ENCODE measurements at regions not wholly inside any gene's neighbourhood (a gene's known extent, or its start where the extent isn't known, plus 50 kb on each side); places are given as distances from the start of the nearest gene placed in this dataset.

DNA sequence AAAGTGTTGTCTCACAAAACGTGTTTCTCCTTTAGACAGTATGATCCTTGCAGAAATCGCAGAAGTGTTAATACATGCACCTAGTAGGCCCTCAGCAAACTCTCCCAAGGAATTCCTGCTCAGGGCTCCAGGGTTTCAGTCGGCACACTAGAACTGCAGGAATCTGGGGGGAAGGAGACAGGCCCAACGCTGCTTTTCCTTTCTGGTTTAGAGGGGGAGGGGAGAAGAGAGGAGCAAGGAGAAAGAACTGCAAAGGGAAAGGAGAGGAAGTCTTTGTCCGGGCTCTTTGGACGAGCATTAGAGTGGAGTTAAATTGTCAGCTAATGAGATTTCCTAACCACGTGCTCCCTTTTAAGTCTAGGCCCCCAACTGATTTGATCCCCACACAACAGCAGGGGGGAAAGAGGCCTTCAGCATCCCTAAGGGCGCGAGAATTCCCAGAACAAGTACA lies 103.7 kb upstream of the SOD1 start:
- TF ChIP-seq, protein P1, sequence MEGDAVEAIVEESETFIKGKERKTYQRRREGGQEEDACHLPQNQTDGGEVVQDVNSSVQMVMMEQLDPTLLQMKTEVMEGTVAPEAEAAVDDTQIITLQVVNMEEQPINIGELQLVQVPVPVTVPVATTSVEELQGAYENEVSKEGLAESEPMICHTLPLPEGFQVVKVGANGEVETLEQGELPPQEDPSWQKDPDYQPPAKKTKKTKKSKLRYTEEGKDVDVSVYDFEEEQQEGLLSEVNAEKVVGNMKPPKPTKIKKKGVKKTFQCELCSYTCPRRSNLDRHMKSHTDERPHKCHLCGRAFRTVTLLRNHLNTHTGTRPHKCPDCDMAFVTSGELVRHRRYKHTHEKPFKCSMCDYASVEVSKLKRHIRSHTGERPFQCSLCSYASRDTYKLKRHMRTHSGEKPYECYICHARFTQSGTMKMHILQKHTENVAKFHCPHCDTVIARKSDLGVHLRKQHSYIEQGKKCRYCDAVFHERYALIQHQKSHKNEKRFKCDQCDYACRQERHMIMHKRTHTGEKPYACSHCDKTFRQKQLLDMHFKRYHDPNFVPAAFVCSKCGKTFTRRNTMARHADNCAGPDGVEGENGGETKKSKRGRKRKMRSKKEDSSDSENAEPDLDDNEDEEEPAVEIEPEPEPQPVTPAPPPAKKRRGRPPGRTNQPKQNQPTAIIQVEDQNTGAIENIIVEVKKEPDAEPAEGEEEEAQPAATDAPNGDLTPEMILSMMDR (IDR thresholded peaks at IDR 0.05; ENCODE audit: low read depth, low read length, poor library complexity, severe bottlenecking), result no peak
- H3K79me2 ChIP-seq (ENCODE audit: control insufficient read depth, low read length), result peaks cover 44% of the 10 kb centered on the region
- H3K27ac ChIP-seq (ENCODE audit: low read depth, low read length), result no peak overlapping the region
- H3K4me2 ChIP-seq (ENCODE audit: low read length), result no peak overlapping the region
- H4K20me1 ChIP-seq (ENCODE audit: control insufficient read depth, insufficient read depth, low read depth, low read length), result no peaks in the 10 kb centered on the region
- peaks cover 5% of the 10 kb centered on the region; the same call in 1 of the 2 replicates for H3F3A ChIP-seq (ENCODE audit: control insufficient read depth, insufficient read depth)
- peaks cover 8% of the 10 kb centered on the region for H3K27me3 ChIP-seq (ENCODE audit: control insufficient read depth, low read length)
- no peaks in the 10 kb centered on the region for H3K9me2 ChIP-seq (replicated peaks; ENCODE audit: control insufficient read depth, low read length)
- no peak overlapping the region for H3K4me3 ChIP-seq (ENCODE audit: low read length)
- H3K36me3 ChIP-seq (ENCODE audit: control insufficient read depth, low read length), result peaks cover 8% of the 10 kb centered on the region
- peaks cover 24% of the 10 kb centered on the region for H3K4me1 ChIP-seq (ENCODE audit: control insufficient read depth, low read length)
- no peaks in the 10 kb centered on the region for H3K9me3 ChIP-seq (ENCODE audit: control insufficient read depth, insufficient read depth, low read length)

DNA sequence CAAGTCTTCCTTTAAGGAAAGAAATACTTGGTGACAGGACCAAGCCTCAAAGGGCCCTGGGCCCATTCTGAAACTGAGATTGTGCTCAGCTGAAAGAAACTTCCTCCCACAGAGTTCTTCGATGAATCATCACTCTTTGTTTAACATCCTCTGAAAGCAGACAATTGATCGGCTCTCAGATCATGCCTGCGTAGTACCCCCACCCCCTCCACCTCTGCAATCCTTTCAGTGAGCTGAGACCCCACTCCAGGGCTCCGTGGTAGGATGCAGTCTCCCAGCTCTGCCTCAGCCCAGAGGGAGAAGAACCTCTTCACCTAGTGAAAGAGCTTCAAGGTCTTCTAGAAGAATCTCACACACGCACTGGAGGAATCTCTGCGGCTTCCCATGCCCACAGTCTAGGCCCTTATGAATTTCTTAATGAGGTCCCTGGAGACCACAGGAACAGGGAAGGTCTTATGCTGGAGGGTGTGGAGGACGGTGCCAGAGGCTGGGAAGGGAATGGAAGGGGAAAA lies 104.9 kb upstream of the SOD1 start:
- peaks cover 32% of the 10 kb centered on the region for H3K79me2 ChIP-seq (ENCODE audit: control insufficient read depth, low read length)
- H3K4me1 ChIP-seq (ENCODE audit: control insufficient read depth, low read length), result peaks cover 15% of the 10 kb centered on the region
- H3K36me3 ChIP-seq (ENCODE audit: control insufficient read depth, low read length), result no peaks in the 10 kb centered on the region; the same call in 1 of the 2 replicates
- H4K20me1 ChIP-seq (ENCODE audit: control insufficient read depth, insufficient read depth, low read depth, low read length), result no peaks in the 10 kb centered on the region
- H3K9me2 ChIP-seq (replicated peaks; ENCODE audit: control insufficient read depth, low read length), result no peaks in the 10 kb centered on the region
- H3F3A ChIP-seq (ENCODE audit: control insufficient read depth, insufficient read depth), result peaks cover 5% of the 10 kb centered on the region; the same call in 1 of the 2 replicates
- no peak overlapping the region for H3K4me3 ChIP-seq (ENCODE audit: low read length)
- no peak overlapping the region for H3K4me2 ChIP-seq (ENCODE audit: low read length)
- TF ChIP-seq, protein P1 (IDR thresholded peaks at IDR 0.05; ENCODE audit: low read depth, low read length, poor library complexity, severe bottlenecking), result no peak
- no peak for TF ChIP-seq EZH2phosphoT487 (IDR thresholded peaks at IDR 0.05; ENCODE audit: borderline replicate concordance, low read length)
- H3K9me3 ChIP-seq (ENCODE audit: control insufficient read depth, insufficient read depth, low read length), result no peaks in the 10 kb centered on the region
- peaks cover 8% of the 10 kb centered on the region for H3K27me3 ChIP-seq (ENCODE audit: control insufficient read depth, low read length)
- no peak overlapping the region for H3K27ac ChIP-seq (ENCODE audit: low read depth, low read length)

DNA sequence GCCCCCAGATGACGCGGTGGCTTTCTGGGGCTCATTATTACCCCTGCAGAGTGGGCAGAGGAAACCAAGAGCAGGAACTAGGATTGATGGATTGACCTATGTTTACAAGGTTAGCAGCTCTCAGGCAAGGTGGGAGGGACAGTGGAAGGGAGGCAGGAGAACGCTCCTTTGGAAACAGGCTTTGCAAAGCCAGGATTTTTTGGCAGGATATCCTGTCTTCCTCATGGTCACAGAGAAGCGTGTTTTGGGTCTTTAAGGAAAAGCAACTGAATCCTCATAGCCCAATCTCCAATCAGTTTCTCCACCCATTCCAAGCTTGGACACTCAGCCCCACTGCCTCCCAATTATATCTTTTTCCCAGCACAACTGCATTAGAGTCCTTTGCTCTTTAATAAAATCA lies 105.6 kb upstream of the SOD1 start:
- Histone ChIP-seq H3K4me2 (ENCODE audit: low read length) (no peak overlapping the region), H3F3A (ENCODE audit: control insufficient read depth, insufficient read depth) (peaks cover 5% of the 10 kb centered on the region; the same call in 1 of the 2 replicates), H3K79me2 (ENCODE audit: control insufficient read depth, low read length) (peaks cover 32% of the 10 kb centered on the region), H3K27me3 (ENCODE audit: control insufficient read depth, low read length) (peaks cover 8% of the 10 kb centered on the region), H3K4me1 (ENCODE audit: control insufficient read depth, low read length) (peaks cover 15% of the 10 kb centered on the region), H3K4me3 (ENCODE audit: low read length) (no peak overlapping the region), H3K9me3 (ENCODE audit: control insufficient read depth, insufficient read depth, low read length) (no peaks in the 10 kb centered on the region), H3K36me3 (ENCODE audit: control insufficient read depth, low read length) (no peaks in the 10 kb centered on the region), H3K9me2 (replicated peaks; ENCODE audit: control insufficient read depth, low read length) (no peaks in the 10 kb centered on the region), H3K27ac (ENCODE audit: low read depth, low read length) (no peak overlapping the region), H4K20me1 (ENCODE audit: control insufficient read depth, insufficient read depth, low read depth, low read length) (no peaks in the 10 kb centered on the region)
- TF ChIP-seq EZH2phosphoT487 (IDR thresholded peaks at IDR 0.05; ENCODE audit: borderline replicate concordance, low read length), result no peak
- TF ChIP-seq, protein P1 (IDR thresholded peaks at IDR 0.05; ENCODE audit: low read depth, low read length, poor library complexity, severe bottlenecking), result no peak
